ENCODE measurements at regions not wholly inside any gene's neighbourhood (a gene's known extent, or its start where the extent isn't known, plus 50 kb on each side); places are given as distances from the start of the nearest gene placed in this dataset.

DNA sequence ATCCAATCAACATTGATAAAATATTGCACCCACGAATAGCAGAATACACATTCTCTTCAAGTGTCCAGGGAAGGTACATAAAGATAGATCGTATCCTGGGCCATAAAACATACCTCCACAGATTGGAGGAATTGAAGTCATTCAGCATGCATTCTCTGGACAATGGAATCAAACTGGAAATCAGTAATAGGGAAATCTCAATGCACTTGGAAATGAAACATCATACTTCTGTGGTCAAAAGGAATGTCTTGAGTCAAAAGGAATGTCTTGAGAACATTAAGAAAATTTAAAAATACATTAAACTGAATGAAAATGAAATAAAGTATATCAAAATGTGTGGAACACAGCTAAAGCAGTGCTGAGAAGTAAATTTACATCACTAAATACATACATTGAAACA is 138.8 kb downstream of the TFAP2A start:
- Histone ChIP-seq H3K9me3 (replicated peaks; ENCODE audit: control insufficient read depth, insufficient read depth, low read length) (no peaks in the 10 kb centered on the region), H3K4me1 (ENCODE audit: control insufficient read depth, extremely low read depth, insufficient read depth, low read length) (no peaks in the 10 kb centered on the region), H4K20me1 (replicated peaks; ENCODE audit: control insufficient read depth, extremely low read depth, insufficient read depth, low read length) (no peaks in the 10 kb centered on the region), H3K9ac (replicated peaks; ENCODE audit: extremely low read depth, insufficient read depth, low read length) (no peak overlapping the region), H3K4me3 (replicated peaks in 1 of 3; ENCODE audit: insufficient read depth in 1 of 3, low read depth in 1 of 3, low read length in 3 of 3) (no peak overlapping the region), H3K36me3 (ENCODE audit: control insufficient read depth in 2 of 2, extremely low read depth in 1 of 2, insufficient read depth in 2 of 2, low read length in 2 of 2) (no peaks in the 10 kb centered on the region), H2AFZ (ENCODE audit: low read depth, low read length) (no peak overlapping the region), H3K9me1 (replicated peaks; ENCODE audit: control insufficient read depth, extremely low read depth, insufficient read depth, low read length) (no peaks in the 10 kb centered on the region), H3K27me3 (ENCODE audit: control insufficient read depth in 2 of 2, insufficient read depth in 2 of 2, low read length in 2 of 2) (no peaks in the 10 kb centered on the region), H3K27ac (ENCODE audit: insufficient read depth, low read depth, low read length) (no peak overlapping the region), H3K4me2 (ENCODE audit: insufficient read depth, low read length) (no peak overlapping the region), H3K79me2 (ENCODE audit: control insufficient read depth, insufficient read depth, low read length) (no peaks in the 10 kb centered on the region)
- TF ChIP-seq MYC (IDR thresholded peaks at IDR 0.05; ENCODE audit: low read depth, low read length) (no peak), EZH2 (IDR thresholded peaks at IDR 0.05; ENCODE audit: borderline replicate concordance, low read depth, low read length, severe bottlenecking) (no peak), FOS (IDR thresholded peaks at IDR 0.05; ENCODE audit: borderline replicate concordance, insufficient read depth, low read length) (no peak), POLR2A (IDR thresholded peaks at IDR 0.05; ENCODE audit: low read depth, low read length) (no peak), POLR2AphosphoS5 (IDR thresholded peaks at IDR 0.05; ENCODE audit: insufficient read depth, low read depth, low read length) (no peak), JUN (IDR thresholded peaks at IDR 0.05; ENCODE audit: borderline replicate concordance, insufficient read depth, insufficient read length, low read depth) (no peak), GATA2 (IDR thresholded peaks at IDR 0.05; ENCODE audit: insufficient read depth, insufficient read length, low read depth, low read length) (no peak)
- TF ChIP-seq, protein P1, sequence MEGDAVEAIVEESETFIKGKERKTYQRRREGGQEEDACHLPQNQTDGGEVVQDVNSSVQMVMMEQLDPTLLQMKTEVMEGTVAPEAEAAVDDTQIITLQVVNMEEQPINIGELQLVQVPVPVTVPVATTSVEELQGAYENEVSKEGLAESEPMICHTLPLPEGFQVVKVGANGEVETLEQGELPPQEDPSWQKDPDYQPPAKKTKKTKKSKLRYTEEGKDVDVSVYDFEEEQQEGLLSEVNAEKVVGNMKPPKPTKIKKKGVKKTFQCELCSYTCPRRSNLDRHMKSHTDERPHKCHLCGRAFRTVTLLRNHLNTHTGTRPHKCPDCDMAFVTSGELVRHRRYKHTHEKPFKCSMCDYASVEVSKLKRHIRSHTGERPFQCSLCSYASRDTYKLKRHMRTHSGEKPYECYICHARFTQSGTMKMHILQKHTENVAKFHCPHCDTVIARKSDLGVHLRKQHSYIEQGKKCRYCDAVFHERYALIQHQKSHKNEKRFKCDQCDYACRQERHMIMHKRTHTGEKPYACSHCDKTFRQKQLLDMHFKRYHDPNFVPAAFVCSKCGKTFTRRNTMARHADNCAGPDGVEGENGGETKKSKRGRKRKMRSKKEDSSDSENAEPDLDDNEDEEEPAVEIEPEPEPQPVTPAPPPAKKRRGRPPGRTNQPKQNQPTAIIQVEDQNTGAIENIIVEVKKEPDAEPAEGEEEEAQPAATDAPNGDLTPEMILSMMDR (IDR thresholded peaks at IDR 0.05; ENCODE audit: extremely low read depth in 1 of 2, insufficient read depth in 1 of 2, low read depth in 1 of 2, low read length in 2 of 2), result no peak
- TF ChIP-seq, protein P2, sequence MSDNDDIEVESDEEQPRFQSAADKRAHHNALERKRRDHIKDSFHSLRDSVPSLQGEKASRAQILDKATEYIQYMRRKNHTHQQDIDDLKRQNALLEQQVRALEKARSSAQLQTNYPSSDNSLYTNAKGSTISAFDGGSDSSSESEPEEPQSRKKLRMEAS (IDR thresholded peaks at IDR 0.05; ENCODE audit: insufficient read depth, insufficient read length), result no peak
- DNase-seq (ENCODE audit: low read depth, low spot score) (no peak), FAIRE-seq (no peak)
- POLR2A ChIA-PET, result no interaction called here
- dilution Hi-C loops (cut with MboI; ENCODE audit: extremely low pct_ligation_motif_present, low sequenced_read_pairs) (no loop called here), intact Hi-C loops (cut with micrococcal nuclease) (no loop called here)
- CTCF ChIA-PET, result no interaction called here
- no TSS peak for BruUV-seq (replicated peaks)
